Uterus (tissue), 3 donors: ENCODE measurements at regions not wholly inside any gene's neighbourhood (a gene's known extent, or its start where the extent isn't known, plus 50 kb on each side); places are given as distances from the start of the nearest gene placed in this dataset.

Experiments
- DNase-seq, 2 donors: peaks; one replicate each; pipeline ENCODE4 v3.0.0-alpha.2; 2019 to 2020
- H3K27ac ChIP-seq, 2 donors: fragments of 200-600 bp; sonication (generic); 1 replicate in 1 of 2; 2 replicates in 1 of 2; pipeline ENCODE4 v1.5.1; 2016 to 2018
- H3K27me3 ChIP-seq, 2 donors: fragments of 200-600 bp; sonication (generic); one replicate each; pipeline ENCODE4 v1.5.1; 2018 to 2019; ENCODE audit warnings: control low read depth in 1 of 2
- H3K36me3 ChIP-seq, 2 donors: fragments of 200-600 bp; sonication (generic); one replicate each; pipeline ENCODE4 v1.5.1; 2019; ENCODE audit warnings: control low read depth in 1 of 2
- H3K4me1 ChIP-seq, 2 donors: fragments of 200-600 bp; sonication (generic); one replicate each; pipeline ENCODE4 v1.5.1; 2018 to 2019; ENCODE audit warnings: control low read depth in 1 of 2
- H3K4me3 ChIP-seq, 2 donors: fragments of 200-600 bp; sonication (generic); 1 replicate in 1 of 2; 2 replicates in 1 of 2; pipeline ENCODE4 v1.5.1; 2018 to 2019; ENCODE audit warnings: mild to moderate bottlenecking in 1 of 2
- H3K9me3 ChIP-seq, 2 donors: fragments of 200-600 bp; sonication (generic); one replicate each; pipeline ENCODE4 v1.5.1; 2019; ENCODE audit warnings: control low read depth in 1 of 2
- CTCF ChIP-seq, 4 experiments: fragments of 200-600 bp in 2 of 4; fragments of 450-650 bp in 2 of 4; sonication (generic) in 2 of 4; IDR thresholded peaks; one replicate each; pipeline ENCODE4 v1.5.1; 2016 to 2019; ENCODE audit warnings: antibody characterized with exemption in 4 of 4, mild to moderate bottlenecking in 2 of 4, moderate library complexity in 1 of 4
- POLR2A ChIP-seq, 2 donors: fragments of 450-650 bp; IDR thresholded peaks; one replicate each; pipeline ENCODE4 v1.6.1; 2016; ENCODE audit warnings: antibody characterized with exemption in 2 of 2, mild to moderate bottlenecking in 1 of 2, moderate library complexity in 1 of 2
- intact Hi-C: fragments of 100-400 bp; cut with DNase I; formaldehyde crosslinking; loops from one replicate; pipeline ENCODE4 v1.15.1; 2023; ENCODE audit warnings: low total_unique reads
- donor health status: DM: yes; HTN: yes; CAD: no.

GRCh38 chr2:105575499-105576025 lies 169.2 kb upstream of the NCK2 start:
- no peaks in the 10 kb centered on the region for H3K4me1 ChIP-seq
- no peaks in the 10 kb centered on the region for H3K27me3 ChIP-seq
- no peaks in the 10 kb centered on the region for H3K36me3 ChIP-seq
- H3K27ac ChIP-seq = no peak overlapping the region
- intact Hi-C loops = no loop called here
- H3K9me3 ChIP-seq = no peaks in the 10 kb centered on the region
- TF ChIP-seq CTCF (IDR thresholded peaks at IDR 0.05) = no peak
- no peak for TF ChIP-seq POLR2A (IDR thresholded peaks at IDR 0.05)
- DNase-seq = no peak
- H3K4me3 ChIP-seq = no peak overlapping the region

GRCh38 chr2:105574796-105575344 lies 169.8 kb upstream of the NCK2 start:
- H3K36me3 ChIP-seq = no peaks in the 10 kb centered on the region
- no peak for DNase-seq
- no peaks in the 10 kb centered on the region for H3K27me3 ChIP-seq
- no peak overlapping the region for H3K27ac ChIP-seq
- no peaks in the 10 kb centered on the region for H3K9me3 ChIP-seq
- H3K4me1 ChIP-seq = no peaks in the 10 kb centered on the region
- TF ChIP-seq CTCF (IDR thresholded peaks at IDR 0.05) (no peak), POLR2A (IDR thresholded peaks at IDR 0.05) (no peak)
- no peak overlapping the region for H3K4me3 ChIP-seq
- intact Hi-C loops = no loop called here

- H3K4me3 ChIP-seq = no peak overlapping the region
- no peak for DNase-seq
- no peaks in the 10 kb centered on the region for H3K36me3 ChIP-seq
- H3K27me3 ChIP-seq = no peaks in the 10 kb centered on the region
- H3K9me3 ChIP-seq = no peaks in the 10 kb centered on the region
- TF ChIP-seq POLR2A (IDR thresholded peaks at IDR 0.05) = no peak
- TF ChIP-seq CTCF (IDR thresholded peaks at IDR 0.05) = no peak
- no peaks in the 10 kb centered on the region for H3K4me1 ChIP-seq
- intact Hi-C loops = no loop called here
- H3K27ac ChIP-seq = peak overlapping the region in 1 of 2 donors; percentile 0
These were observed 170.6 kb upstream of the NCK2 start for GRCh38 chr2:105573910-105574655.

GRCh38 chr2:105573490-105573889 lies 171.2 kb upstream of the NCK2 start:
- TF ChIP-seq POLR2A (IDR thresholded peaks at IDR 0.05) (no peak), CTCF (IDR thresholded peaks at IDR 0.05) (no peak)
- no peak for DNase-seq
- no peaks in the 10 kb centered on the region for H3K27me3 ChIP-seq
- intact Hi-C loops = no loop called here
- no peaks in the 10 kb centered on the region for H3K9me3 ChIP-seq
- H3K27ac ChIP-seq = peak overlapping the region in 1 of 2 donors; percentile 0
- no peaks in the 10 kb centered on the region for H3K4me1 ChIP-seq
- H3K36me3 ChIP-seq = no peaks in the 10 kb centered on the region
- no peak overlapping the region for H3K4me3 ChIP-seq

- DNase-seq = no peak
- no peak overlapping the region for H3K27ac ChIP-seq
- intact Hi-C loops = no loop called here
- TF ChIP-seq CTCF (IDR thresholded peaks at IDR 0.05) (no peak), POLR2A (IDR thresholded peaks at IDR 0.05) (no peak)
- no peaks in the 10 kb centered on the region for H3K9me3 ChIP-seq
- H3K27me3 ChIP-seq = no peaks in the 10 kb centered on the region
- H3K4me1 ChIP-seq = no peaks in the 10 kb centered on the region
- H3K4me3 ChIP-seq = no peak overlapping the region
- no peaks in the 10 kb centered on the region for H3K36me3 ChIP-seq
These were observed 172.7 kb upstream of the FHL2 start for GRCh38 chr2:105571445-105571987.
